ENCODE measurements at regions not wholly inside any gene's neighbourhood (a gene's known extent, or its start where the extent isn't known, plus 50 kb on each side); places are given as distances from the start of the nearest gene placed in this dataset.
A peak's percentile ranks its signal among the peaks of the same experiment; 100 is the strongest.

DNA sequence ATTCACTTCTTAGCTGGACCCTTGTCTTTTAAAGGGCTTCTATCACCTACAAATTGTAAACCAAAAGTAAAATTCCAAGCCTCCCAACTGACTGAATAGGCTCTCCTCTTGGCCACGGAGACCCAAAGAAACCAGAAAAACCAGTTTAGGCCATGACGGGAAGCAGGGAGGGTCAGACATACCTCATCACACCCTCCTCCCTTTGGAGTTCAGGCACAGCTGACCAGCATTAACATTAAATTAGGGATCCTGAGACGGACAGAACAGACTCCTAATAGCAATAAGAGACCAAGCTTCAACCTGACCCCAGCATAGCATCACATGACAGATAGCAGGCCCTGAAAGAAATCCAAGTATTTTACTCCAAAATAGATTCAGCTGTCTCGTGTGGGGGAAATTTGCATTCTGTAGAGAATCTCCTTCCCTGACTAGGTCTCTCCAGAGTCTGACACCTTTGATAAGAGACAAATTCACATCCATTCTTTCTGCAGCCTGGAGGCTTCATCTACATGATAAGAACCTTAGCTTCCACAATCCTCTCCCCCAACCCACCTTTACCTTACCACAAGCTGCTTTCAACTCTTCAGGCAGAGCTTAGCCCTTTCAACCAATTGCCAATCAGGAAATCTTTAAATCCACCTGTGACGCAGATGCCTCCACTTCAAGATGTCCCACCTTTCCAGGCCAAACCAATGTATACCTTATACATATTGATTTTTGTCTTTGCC is 177.1 kb upstream of the RAB4A start:
- Histone ChIP-seq H3K4me1 (ENCODE audit: control insufficient read depth in 4 of 4, insufficient read depth in 4 of 4, low read length in 3 of 4) (peaks cover 4 to 11% (median 9%) of the 10 kb centered on the region in 4 donors), H3K27ac (ENCODE audit: low read depth in 1 of 2, low read length in 2 of 2) (peak overlapping the region in 1 of 2 donors; percentile 6), H3K36me3 (ENCODE audit: control insufficient read depth in 4 of 4, insufficient read depth in 3 of 4, low read depth in 1 of 4, low read length in 3 of 4) (no peaks in the 10 kb centered on the region), H3K4me3 (ENCODE audit: low read depth in 1 of 3, low read length in 3 of 3) (no peak overlapping the region), H3K27me3 (ENCODE audit: control insufficient read depth in 4 of 4, insufficient read depth in 4 of 4, low read length in 3 of 4) (no peaks in the 10 kb centered on the region), H3K9ac (ENCODE audit: low read depth in 1 of 2, low read length in 2 of 2) (no peak overlapping the region), H3K9me3 (ENCODE audit: control insufficient read depth in 4 of 4, low read length in 3 of 4) (no peaks in the 10 kb centered on the region)
- TF ChIP-seq, protein P1, sequence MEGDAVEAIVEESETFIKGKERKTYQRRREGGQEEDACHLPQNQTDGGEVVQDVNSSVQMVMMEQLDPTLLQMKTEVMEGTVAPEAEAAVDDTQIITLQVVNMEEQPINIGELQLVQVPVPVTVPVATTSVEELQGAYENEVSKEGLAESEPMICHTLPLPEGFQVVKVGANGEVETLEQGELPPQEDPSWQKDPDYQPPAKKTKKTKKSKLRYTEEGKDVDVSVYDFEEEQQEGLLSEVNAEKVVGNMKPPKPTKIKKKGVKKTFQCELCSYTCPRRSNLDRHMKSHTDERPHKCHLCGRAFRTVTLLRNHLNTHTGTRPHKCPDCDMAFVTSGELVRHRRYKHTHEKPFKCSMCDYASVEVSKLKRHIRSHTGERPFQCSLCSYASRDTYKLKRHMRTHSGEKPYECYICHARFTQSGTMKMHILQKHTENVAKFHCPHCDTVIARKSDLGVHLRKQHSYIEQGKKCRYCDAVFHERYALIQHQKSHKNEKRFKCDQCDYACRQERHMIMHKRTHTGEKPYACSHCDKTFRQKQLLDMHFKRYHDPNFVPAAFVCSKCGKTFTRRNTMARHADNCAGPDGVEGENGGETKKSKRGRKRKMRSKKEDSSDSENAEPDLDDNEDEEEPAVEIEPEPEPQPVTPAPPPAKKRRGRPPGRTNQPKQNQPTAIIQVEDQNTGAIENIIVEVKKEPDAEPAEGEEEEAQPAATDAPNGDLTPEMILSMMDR (IDR thresholded peaks at IDR 0.05; ENCODE audit: low read depth, low read length, missing input control) = no peak
- TF ChIP-seq RXRA (IDR thresholded peaks at IDR 0.05) (no peak), SP1 (IDR thresholded peaks at IDR 0.05) (peak; percentile 49)
- DNase-seq (ENCODE audit: low spot score) = no peak
- 85% methylated on average over 5 of the region's 5 CpGs for WGBS

DNA sequence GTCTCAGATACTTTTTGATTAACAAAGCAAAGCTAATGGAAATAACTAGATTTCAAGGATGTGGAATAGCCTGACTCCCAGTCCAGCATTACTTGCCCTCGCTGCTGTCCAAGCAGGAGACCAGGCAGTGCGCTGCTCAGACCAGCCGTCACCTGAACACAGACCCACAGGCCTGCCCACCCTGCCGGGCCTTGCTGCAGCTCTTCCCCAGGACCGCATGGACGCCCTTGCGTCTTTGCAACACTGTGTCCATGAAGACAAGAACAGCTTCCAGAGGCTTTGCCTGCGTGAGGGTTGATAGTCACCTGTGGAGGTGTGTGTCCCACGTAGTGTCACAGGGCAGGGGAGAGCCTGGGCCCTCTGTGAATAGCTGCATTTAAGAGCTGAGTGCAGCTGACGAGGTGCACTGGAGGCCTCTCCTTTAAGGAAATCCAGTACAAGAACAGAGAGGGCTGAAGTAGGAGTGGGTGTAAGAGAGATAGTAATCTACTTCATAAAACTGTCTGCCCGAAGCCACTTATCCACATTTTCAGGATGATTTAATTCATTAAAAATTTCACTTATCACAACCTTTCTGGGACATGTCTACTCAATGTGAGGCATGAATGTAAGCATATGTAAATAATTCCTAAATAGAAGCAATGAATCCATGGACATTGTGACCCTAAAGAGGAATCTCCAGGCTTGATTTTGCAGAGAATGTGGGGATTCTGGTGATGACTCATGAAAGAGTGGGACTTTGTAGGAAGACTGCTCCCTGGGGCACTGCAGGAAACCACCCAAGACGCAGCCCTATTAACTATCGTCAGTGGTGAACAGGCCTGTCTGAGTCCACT is 176.2 kb upstream of the RAB4A start:
- Histone ChIP-seq H3K27ac (ENCODE audit: low read depth in 1 of 2, low read length in 2 of 2) (no peak overlapping the region), H3K36me3 (ENCODE audit: control insufficient read depth in 4 of 4, insufficient read depth in 3 of 4, low read depth in 1 of 4, low read length in 3 of 4) (no peaks in the 10 kb centered on the region), H3K4me1 (ENCODE audit: control insufficient read depth in 4 of 4, insufficient read depth in 4 of 4, low read length in 3 of 4) (peaks cover 5 to 17% (median 15%) of the 10 kb centered on the region in 4 donors), H3K4me3 (ENCODE audit: low read depth in 1 of 3, low read length in 3 of 3) (no peak overlapping the region), H3K27me3 (ENCODE audit: control insufficient read depth in 4 of 4, insufficient read depth in 4 of 4, low read length in 3 of 4) (no peaks in the 10 kb centered on the region), H3K9me3 (ENCODE audit: control insufficient read depth in 4 of 4, low read length in 3 of 4) (no peaks in the 10 kb centered on the region), H3K9ac (ENCODE audit: low read depth in 1 of 2, low read length in 2 of 2) (no peak overlapping the region)
- DNase-seq (ENCODE audit: low spot score) = no peak
- 96% methylated on average over 13 of the region's 13 CpGs for WGBS
- TF ChIP-seq, protein P1 (IDR thresholded peaks at IDR 0.05; ENCODE audit: low read depth, low read length, missing input control) = no peak
- TF ChIP-seq, protein P2, sequence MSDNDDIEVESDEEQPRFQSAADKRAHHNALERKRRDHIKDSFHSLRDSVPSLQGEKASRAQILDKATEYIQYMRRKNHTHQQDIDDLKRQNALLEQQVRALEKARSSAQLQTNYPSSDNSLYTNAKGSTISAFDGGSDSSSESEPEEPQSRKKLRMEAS (IDR thresholded peaks at IDR 0.05) = no peak
- TF ChIP-seq, protein P3, sequence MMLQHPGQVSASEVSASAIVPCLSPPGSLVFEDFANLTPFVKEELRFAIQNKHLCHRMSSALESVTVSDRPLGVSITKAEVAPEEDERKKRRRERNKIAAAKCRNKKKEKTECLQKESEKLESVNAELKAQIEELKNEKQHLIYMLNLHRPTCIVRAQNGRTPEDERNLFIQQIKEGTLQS (IDR thresholded peaks at IDR 0.05) = no peak
- no peak for TF ChIP-seq YY1 (IDR thresholded peaks at IDR 0.05)
- TF ChIP-seq RXRA (IDR thresholded peaks at IDR 0.05) = no peak

DNA sequence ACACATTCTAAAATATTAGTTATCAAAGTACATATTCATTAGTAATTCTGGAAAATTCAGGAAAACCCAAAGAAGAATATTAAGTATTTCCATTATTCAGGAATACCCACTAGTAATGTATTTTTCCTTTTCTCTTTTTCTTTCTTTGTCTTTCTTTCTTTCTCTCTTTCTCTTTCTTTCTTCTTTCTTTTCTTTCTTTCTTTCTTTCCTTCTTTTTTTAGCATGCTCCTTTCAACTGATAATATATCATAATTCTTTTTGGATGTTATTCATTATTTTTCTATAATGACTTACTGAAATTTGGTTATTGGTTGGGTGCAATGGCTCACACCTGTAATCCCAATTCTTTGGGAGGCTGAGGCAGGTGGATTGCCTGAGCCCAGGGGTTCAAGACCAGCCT is 175.6 kb upstream of the RAB4A start:
- H3K36me3 ChIP-seq (ENCODE audit: control insufficient read depth in 4 of 4, insufficient read depth in 3 of 4, low read depth in 1 of 4, low read length in 3 of 4) = no peaks in the 10 kb centered on the region
- no peak overlapping the region for H3K27ac ChIP-seq (ENCODE audit: low read depth in 1 of 2, low read length in 2 of 2)
- H3K27me3 ChIP-seq (ENCODE audit: control insufficient read depth in 4 of 4, insufficient read depth in 4 of 4, low read length in 3 of 4) = no peaks in the 10 kb centered on the region
- no peak overlapping the region for H3K9ac ChIP-seq (ENCODE audit: low read depth in 1 of 2, low read length in 2 of 2)
- H3K4me3 ChIP-seq (ENCODE audit: low read depth in 1 of 3, low read length in 3 of 3) = no peak overlapping the region
- H3K4me1 ChIP-seq (ENCODE audit: control insufficient read depth in 4 of 4, insufficient read depth in 4 of 4, low read length in 3 of 4) = peaks cover 5 to 18% (median 15%) of the 10 kb centered on the region in 4 donors
- no peak for DNase-seq (ENCODE audit: low spot score)
- no peaks in the 10 kb centered on the region for H3K9me3 ChIP-seq (ENCODE audit: control insufficient read depth in 4 of 4, low read length in 3 of 4)
- TF ChIP-seq, protein P2 (IDR thresholded peaks at IDR 0.05) = no peak
- TF ChIP-seq JUND (IDR thresholded peaks at IDR 0.05) = no peak
- no peak for TF ChIP-seq RXRA (IDR thresholded peaks at IDR 0.05)
- no peak for TF ChIP-seq HNF4A (conservative IDR thresholded peaks at IDR 0.05)
- no peak for TF ChIP-seq YY1 (IDR thresholded peaks at IDR 0.05)
- TF ChIP-seq, protein P1 (IDR thresholded peaks at IDR 0.05; ENCODE audit: low read depth, low read length, missing input control) = no peak
- no peak for TF ChIP-seq NR2F2 (IDR thresholded peaks at IDR 0.05)
- TF ChIP-seq GABPA (IDR thresholded peaks at IDR 0.05 in 1 of 2, conservative IDR thresholded peaks at IDR 0.05 in 1 of 2) = no peak
- TF ChIP-seq FOXA2 (IDR thresholded peaks at IDR 0.05) = no peak
- TF ChIP-seq RAD21 (IDR thresholded peaks at IDR 0.05) = no peak
- no peak for TF ChIP-seq EGR1 (IDR thresholded peaks at IDR 0.05; ENCODE audit: low read depth in 2 of 2)

Measured in liver (tissue), 8 donors.